Activated naive CD8-positive, alpha-beta T cell treated with anti-CD3 and anti-CD28 coated beads, Interleukin-2, amount 50 U/mL, for 24 hours (primary cell): ENCODE measurements at regions not wholly inside any gene's neighbourhood (a gene's known extent, or its start where the extent isn't known, plus 50 kb on each side); places are given as distances from the start of the nearest gene placed in this dataset.
"Not testable (repeated sequence)": the region's sequence is repeated elsewhere in the genome, so short reads cannot be mapped to it uniquely, and the experiment has no call there.

Source experiments
- ATAC-seq: fragments of 150-1000 bp; cut with Tn5 transposase; one replicate; pipeline ENCODE4 v1.10.0; 2021
- DNase-seq: peaks from one replicate; pipeline ENCODE4 v3.0.0; 2021
- H3K27ac Mint-ChIP-seq: one replicate; pipeline ENCODE4 v1.8.0; 2021; ENCODE audit warnings: mild to moderate bottlenecking, mixed read lengths
- H3K27me3 Mint-ChIP-seq: one replicate; pipeline ENCODE4 v1.8.0; 2021; ENCODE audit warnings: mixed read lengths
- H3K36me3 Mint-ChIP-seq: one replicate; pipeline ENCODE4 v1.8.0; 2021; ENCODE audit warnings: low read depth, mixed read lengths
- H3K4me1 Mint-ChIP-seq: one replicate; pipeline ENCODE4 v1.8.0; 2021; ENCODE audit warnings: mixed read lengths
- H3K4me3 Mint-ChIP-seq: one replicate; pipeline ENCODE4 v1.8.0; 2021; ENCODE audit warnings: mild to moderate bottlenecking, moderate library complexity, mixed read lengths
- H3K9me3 Mint-ChIP-seq: one replicate; pipeline ENCODE4 v1.8.0; 2021; ENCODE audit warnings: mixed read lengths

DNA sequence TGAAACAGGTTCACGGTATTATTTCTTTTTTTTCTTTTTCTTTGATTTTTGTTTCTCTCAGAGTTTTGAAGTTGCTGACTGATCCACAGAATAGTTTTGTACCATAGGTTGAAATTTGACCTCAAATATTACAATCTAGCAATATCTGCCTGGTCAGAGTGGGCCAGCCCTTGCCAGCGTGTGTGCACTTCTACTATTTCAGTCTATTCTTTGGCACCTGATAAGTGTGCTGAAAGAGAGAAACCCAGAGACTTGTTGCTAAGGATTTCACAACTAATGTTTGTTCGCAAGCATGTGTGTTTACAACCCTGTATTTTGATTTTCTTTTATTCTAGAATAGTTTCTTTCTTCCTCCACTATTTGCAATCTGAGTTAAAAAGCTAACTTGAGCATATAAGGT, 1125.2 kb upstream of the CNTN5 start:
- no peak for DNase-seq
- Mint-ChIP-seq H3K4me3 (no peak overlapping the region), H3K27ac (no peak overlapping the region), H3K36me3 (no peaks in the 10 kb centered on the region), H3K9me3 (peaks cover 10% of the 10 kb centered on the region), H3K27me3 (no peaks in the 10 kb centered on the region), H3K4me1 (no peaks in the 10 kb centered on the region)
- no peak for ATAC-seq

DNA sequence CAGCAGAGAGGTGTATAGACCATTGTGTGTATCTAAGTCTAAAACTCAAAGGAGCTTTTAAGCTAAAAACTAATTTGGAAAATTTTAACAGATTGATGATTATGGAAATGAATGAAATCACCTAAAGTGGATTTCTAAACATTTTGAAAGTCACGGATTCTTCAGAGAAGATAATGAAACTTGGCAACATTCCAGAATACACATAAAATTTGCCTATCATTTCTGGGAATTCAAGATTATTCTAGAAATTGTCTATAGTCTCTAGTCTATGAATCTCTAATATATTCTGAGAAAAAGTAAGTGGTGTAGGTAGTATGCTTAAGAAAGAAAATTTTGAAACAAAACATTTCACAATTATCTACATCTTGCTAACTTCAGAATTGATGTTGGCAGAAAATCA, 1117.9 kb upstream of the CNTN5 start:
- H3K27me3 Mint-ChIP-seq = no peaks in the 10 kb centered on the region
- DNase-seq = no peak
- H3K27ac Mint-ChIP-seq = no peak overlapping the region
- H3K4me1 Mint-ChIP-seq = no peaks in the 10 kb centered on the region
- H3K9me3 Mint-ChIP-seq = peaks cover 14% of the 10 kb centered on the region
- no peaks in the 10 kb centered on the region for H3K36me3 Mint-ChIP-seq
- ATAC-seq = no peak
- H3K4me3 Mint-ChIP-seq = no peak overlapping the region

DNA sequence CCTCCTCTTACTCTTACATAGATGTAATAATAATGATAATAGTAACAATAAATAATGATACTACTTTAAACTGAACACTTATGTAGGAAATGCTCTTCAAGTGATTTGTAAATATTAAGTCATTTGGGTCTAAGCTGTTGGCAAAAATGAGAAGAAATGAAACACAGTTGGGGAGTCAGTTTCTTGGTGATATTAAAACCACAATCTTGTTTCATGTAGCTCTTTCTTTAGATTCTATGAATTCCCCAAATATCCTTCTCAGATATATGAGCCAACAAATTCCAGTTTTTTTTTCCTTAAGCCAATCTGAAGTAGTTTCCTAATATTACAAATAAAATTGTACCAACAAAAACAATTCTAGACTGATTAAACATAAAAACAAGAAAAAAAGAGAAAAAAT, 1115.6 kb upstream of the CNTN5 start:
- H3K9me3 Mint-ChIP-seq = peaks cover 12% of the 10 kb centered on the region
- no peaks in the 10 kb centered on the region for H3K4me1 Mint-ChIP-seq
- DNase-seq (no peak), ATAC-seq (no peak)
- H3K36me3 Mint-ChIP-seq = no peaks in the 10 kb centered on the region
- H3K27ac Mint-ChIP-seq = no peak overlapping the region
- H3K27me3 Mint-ChIP-seq = no peaks in the 10 kb centered on the region
- H3K4me3 Mint-ChIP-seq = no peak overlapping the region

DNA sequence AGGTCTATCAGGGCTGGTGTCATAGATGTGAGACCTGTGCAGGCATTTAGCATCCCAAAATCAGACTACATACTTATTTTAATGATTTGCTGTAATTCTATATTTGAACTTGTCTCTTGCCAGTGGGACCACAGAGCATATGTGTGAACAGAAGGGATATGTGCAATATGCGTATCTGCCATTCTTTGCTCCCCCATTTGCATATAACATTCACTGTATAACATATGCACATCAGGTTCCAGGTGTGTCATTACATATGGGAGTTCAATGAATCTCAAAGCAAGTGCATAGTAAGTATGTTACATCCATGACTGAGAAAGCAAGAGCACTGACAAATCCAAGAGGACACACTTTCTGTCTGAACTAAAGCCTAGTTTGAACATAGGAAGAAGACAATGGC, 1115.1 kb upstream of the CNTN5 start:
- no peaks in the 10 kb centered on the region for H3K27me3 Mint-ChIP-seq
- peaks cover 12% of the 10 kb centered on the region for H3K9me3 Mint-ChIP-seq
- H3K36me3 Mint-ChIP-seq = no peaks in the 10 kb centered on the region
- ATAC-seq (no peak), DNase-seq (no peak)
- no peaks in the 10 kb centered on the region for H3K4me1 Mint-ChIP-seq
- H3K27ac Mint-ChIP-seq = no peak overlapping the region
- H3K4me3 Mint-ChIP-seq = no peak overlapping the region

DNA sequence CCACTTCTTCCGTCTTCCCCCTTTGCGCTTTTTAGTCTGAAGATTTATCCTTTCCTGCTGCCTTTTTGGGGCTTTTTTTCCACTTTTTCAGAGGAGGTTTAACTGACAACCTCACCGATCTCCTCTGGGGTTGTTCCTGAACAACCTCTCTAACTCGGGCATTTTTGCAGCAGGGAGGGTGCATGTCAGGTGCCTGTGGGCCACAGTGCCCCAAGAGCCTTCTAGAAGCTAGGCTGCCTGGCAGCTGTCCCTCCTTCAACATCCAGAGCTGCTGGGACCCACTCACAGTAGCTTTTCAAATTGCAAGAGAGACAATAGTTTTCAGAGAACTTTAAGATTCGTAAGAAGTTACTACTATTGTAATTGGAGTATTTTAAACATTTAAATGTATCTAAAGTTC, 1112.4 kb upstream of the CNTN5 start:
- no peak overlapping the region for H3K4me3 Mint-ChIP-seq
- no peaks in the 10 kb centered on the region for H3K27me3 Mint-ChIP-seq
- no peaks in the 10 kb centered on the region for H3K4me1 Mint-ChIP-seq
- no peaks in the 10 kb centered on the region for H3K36me3 Mint-ChIP-seq
- no peak overlapping the region for H3K27ac Mint-ChIP-seq
- DNase-seq = no peak
- H3K9me3 Mint-ChIP-seq = peaks cover 9% of the 10 kb centered on the region
- ATAC-seq = no peak

DNA sequence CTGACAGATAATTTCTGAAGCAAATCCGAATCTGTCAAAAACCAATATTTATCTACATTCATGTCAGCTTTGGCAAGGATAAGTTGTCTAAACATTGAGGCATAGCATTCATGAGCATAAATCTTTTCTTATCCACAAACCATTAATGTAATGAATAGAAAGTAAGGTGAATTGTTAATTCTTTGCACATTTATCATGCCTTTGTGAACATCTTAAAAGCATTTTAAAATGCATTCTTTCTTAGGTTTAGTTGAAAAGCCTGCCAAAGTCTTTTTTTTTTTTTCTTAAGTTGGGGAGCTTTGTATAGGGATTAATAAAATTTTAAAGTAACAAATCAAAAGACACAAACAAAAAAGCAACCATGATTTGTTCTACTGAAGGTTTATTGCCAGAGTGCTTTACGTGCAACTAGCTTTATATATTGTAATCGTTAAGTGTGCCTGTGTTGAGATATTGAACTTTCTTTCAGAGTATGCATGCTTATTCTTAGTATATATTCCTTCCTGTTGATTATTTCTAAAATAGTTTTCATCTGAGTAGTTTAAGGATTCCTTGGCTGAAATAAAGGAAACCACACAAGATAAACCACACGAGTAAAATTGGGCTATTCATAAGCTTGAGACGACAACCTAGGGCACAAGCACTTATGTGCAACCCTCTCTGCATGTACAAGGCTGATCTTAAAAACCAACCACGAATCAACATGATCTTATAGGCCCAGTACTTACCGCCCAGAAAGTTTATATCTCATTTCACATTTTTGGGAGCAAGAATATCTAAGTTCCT, 1110.9 kb upstream of the CNTN5 start:
- no peak for ATAC-seq
- Mint-ChIP-seq H3K4me1 (no peaks in the 10 kb centered on the region), H3K27me3 (no peaks in the 10 kb centered on the region), H3K9me3 (peaks cover 9% of the 10 kb centered on the region), H3K4me3 (no peak overlapping the region), H3K36me3 (no peaks in the 10 kb centered on the region), H3K27ac (no peak overlapping the region)
- DNase-seq = no peak

DNA sequence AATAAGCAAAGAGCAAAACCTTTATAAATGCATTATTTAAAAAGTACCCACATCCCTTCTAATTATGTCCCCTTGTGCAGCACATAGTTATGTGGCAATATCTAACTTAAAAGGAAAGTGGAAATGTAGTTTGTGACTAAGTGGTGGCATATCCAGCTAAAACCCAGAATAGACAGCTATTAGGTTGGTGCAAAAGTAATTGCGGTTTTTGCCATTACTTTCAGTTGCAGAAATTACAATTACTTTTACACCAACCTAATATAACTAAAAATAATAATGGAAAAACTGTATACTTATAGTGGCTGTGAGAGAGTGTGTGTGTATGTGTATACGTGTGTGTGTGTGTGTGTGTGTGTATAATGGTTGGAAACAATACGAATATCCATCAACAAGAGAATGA, 1108.1 kb upstream of the CNTN5 start:
- no peak for ATAC-seq
- Mint-ChIP-seq H3K27ac (no peak overlapping the region), H3K4me1 (no peaks in the 10 kb centered on the region), H3K9me3 (peaks cover 4% of the 10 kb centered on the region), H3K27me3 (no peaks in the 10 kb centered on the region), H3K36me3 (no peaks in the 10 kb centered on the region), H3K4me3 (no peak overlapping the region)
- DNase-seq = no peak

DNA sequence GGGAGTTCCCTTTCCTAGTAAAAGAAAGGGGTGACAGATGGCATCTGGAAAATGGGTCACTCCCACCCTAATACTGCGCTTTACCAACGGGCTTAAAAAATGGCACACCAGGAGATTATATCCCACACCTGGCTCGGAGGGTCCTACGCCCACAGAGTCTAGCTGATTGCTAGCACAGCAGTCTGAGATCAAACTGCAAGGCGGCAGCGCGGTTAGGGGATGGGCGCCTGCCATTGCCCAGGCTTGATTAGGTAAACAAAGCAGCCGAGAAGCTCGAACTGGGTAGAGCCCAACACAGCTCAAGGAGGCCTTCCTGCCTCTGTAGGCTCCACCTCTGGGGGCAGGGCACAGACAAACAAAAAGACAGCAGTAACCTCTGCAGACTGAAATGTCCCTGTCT, 1097.8 kb upstream of the CNTN5 start:
- H3K9me3 Mint-ChIP-seq = peaks cover 18% of the 10 kb centered on the region
- H3K4me3 Mint-ChIP-seq = not testable (repeated sequence)

DNA sequence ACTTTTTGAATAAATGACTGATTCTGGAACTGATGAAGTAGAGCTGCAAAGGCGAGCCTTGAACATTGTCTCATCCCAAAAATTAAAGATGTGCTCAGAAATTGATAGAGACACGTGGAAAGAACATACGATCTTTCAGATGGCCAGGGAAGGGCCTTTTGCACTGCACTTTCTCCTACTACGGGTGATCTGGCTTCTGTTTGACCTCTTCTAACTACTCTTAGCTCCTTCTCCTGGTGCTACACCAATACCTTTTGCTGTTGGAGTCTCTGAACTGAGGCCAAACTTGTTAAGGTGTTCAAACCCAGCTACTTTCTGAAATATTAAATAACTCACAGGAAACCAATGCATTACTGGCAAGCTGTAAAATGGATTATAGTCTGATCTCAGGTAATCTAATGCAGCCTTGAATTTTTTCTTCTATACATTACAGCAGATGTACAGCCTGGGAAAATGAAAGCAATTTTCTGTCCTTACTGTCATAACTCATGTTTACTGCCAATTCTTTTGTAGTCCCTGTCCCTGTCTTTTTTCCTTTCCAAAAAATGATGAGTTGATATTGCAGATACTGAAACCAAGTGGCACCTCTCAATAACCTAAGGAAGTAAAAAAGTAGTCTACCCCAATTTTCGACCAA, 1086.1 kb upstream of the CNTN5 start:
- H3K27me3 Mint-ChIP-seq = no peaks in the 10 kb centered on the region

More for the DNA sequence above, 1097.8 kb upstream of the CNTN5 start:
- not testable (repeated sequence) for H3K27ac Mint-ChIP-seq, H3K36me3 Mint-ChIP-seq, DNase-seq, H3K4me1 Mint-ChIP-seq, H3K27me3 Mint-ChIP-seq, ATAC-seq

DNA sequence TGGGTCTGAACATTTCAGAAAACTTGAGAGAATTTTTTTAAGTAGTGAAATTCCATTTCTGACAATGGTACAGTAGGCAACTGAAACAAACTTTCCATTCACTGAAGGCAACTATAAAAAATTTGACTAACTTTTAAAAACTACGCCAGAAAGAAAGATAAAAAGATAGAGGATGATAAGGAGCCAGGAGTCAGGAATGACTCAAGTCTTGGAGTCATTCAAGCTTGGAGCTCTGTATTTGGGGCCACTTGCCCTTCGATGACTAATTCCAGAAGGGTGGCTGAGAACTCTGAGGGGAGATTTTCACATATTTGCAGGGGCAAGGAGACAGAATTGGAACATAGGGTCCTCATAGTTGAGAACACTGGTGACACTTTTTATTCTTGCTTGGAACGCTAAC, 1083.2 kb upstream of the CNTN5 start:
- Mint-ChIP-seq H3K4me3 (no peak overlapping the region), H3K27ac (no peak overlapping the region), H3K9me3 (peaks cover 4% of the 10 kb centered on the region), H3K27me3 (no peaks in the 10 kb centered on the region), H3K4me1 (no peaks in the 10 kb centered on the region), H3K36me3 (no peaks in the 10 kb centered on the region)
- no peak for DNase-seq
- ATAC-seq = no peak

More for the DNA sequence above, 1086.1 kb upstream of the CNTN5 start:
- Mint-ChIP-seq H3K4me1 (no peaks in the 10 kb centered on the region), H3K9me3 (no peaks in the 10 kb centered on the region), H3K27ac (no peak overlapping the region), H3K36me3 (no peaks in the 10 kb centered on the region), H3K4me3 (no peak overlapping the region)
- no peak for DNase-seq
- no peak for ATAC-seq

DNA sequence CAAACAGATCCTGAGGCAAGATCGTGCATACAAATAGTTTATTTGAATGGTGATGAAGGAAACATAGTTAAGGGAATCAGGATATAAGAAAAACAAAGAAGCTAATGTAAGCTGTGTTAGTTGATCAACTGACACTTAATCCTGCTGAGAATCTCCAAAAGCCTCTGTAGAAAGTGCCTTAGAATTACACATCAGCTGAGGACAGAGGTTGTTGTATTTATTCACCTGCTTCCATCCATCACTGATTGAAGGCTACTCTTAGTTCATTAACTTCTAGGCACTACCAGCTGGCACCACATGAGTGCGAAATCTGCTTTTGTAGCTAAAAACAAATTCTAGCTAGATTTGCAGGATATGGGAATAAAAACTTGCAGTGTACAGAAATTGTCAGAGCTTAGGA, 1082.0 kb upstream of the CNTN5 start:
- Mint-ChIP-seq H3K36me3 (no peaks in the 10 kb centered on the region), H3K4me3 (no peak overlapping the region), H3K4me1 (no peaks in the 10 kb centered on the region), H3K27me3 (no peaks in the 10 kb centered on the region), H3K9me3 (peaks cover 4% of the 10 kb centered on the region), H3K27ac (no peak overlapping the region)
- DNase-seq (no peak), ATAC-seq (no peak)

DNA sequence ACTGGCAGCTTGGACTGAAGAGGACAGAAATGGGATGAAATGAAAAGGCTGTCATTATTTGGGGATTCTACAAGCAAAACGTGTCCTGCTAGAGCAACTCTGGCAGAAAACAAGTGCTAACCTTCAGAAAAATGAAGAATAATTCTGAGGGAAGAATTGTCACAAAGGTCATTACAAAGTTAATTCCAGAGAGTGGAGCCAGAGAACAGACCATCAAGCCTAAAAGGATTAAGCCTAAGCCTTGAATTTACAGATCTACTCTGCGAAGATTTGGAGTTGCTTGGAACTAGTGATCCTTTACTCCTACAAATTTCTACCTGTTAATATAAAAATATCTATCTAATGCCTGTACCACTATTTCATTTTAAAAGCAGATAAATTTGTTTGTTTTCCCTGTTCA, 1077.3 kb upstream of the CNTN5 start:
- no peak overlapping the region for H3K27ac Mint-ChIP-seq
- H3K4me1 Mint-ChIP-seq = no peaks in the 10 kb centered on the region
- H3K4me3 Mint-ChIP-seq = no peak overlapping the region
- no peak for ATAC-seq
- no peaks in the 10 kb centered on the region for H3K36me3 Mint-ChIP-seq
- peaks cover 4% of the 10 kb centered on the region for H3K9me3 Mint-ChIP-seq
- no peak for DNase-seq
- no peaks in the 10 kb centered on the region for H3K27me3 Mint-ChIP-seq

DNA sequence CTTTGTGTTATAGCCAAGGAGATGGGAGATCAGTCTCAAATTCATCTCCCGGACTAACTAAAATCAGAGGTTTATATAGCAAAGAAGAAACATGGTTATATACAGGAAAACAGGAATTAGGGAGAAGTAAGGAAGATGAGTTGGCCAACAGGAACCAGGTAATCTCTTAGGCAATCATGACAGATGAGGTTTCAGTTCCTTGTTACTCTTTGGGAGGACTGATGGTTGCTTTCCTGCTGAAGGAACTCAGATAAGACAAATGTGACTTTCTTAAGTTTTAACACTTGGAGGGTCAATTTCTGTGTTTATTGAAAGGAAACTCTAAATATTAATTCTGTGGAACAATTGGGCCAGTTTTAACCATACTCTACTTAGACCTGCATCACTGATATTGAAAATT, 1072.0 kb upstream of the CNTN5 start:
- DNase-seq (no peak), ATAC-seq (no peak)
- Mint-ChIP-seq H3K36me3 (no peaks in the 10 kb centered on the region), H3K4me1 (no peaks in the 10 kb centered on the region), H3K27ac (no peak overlapping the region), H3K9me3 (peaks cover 17% of the 10 kb centered on the region), H3K27me3 (no peaks in the 10 kb centered on the region), H3K4me3 (no peak overlapping the region)

DNA sequence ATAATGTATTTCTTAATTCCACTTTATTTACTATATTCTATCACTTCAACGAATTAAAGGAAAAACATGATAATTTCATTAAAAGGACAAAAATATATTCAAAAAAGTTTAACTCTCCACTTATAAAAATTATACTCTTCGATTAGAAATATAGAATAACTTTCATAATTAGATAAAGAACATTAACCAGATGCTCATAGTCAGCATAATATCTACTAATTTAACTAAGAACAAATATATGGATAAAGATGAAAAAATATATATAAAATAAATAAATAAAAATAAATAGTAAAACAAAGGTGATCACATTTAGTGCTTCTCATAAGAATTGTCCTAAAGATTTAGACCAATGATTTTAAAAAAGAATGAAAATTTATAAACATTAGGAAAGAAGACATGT, 1065.2 kb upstream of the CNTN5 start:
- Mint-ChIP-seq H3K4me1 (no peaks in the 10 kb centered on the region), H3K36me3 (no peaks in the 10 kb centered on the region), H3K27me3 (no peaks in the 10 kb centered on the region), H3K4me3 (no peak overlapping the region), H3K27ac (no peak overlapping the region), H3K9me3 (peaks cover 3% of the 10 kb centered on the region)
- ATAC-seq = no peak
- DNase-seq = no peak

DNA sequence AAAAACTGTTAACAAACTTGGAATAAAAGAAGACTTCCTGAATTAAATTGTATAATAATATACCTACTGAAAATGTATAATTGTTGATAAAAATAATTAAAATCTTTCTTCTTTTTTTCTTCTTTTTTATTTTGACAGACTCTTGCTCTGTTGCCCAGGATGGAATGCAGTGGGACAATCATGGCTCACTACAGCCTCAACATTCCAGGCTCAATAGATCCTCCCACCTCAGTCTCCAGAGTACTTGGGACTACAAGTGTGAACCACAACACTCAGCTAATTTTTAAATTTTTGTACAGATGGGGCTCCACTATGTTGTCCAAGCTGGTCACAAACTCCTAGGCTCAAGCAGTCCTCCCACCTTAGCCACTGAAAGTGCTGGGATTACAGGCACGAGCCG, 1063.8 kb upstream of the CNTN5 start:
- Mint-ChIP-seq H3K27ac (no peak overlapping the region), H3K9me3 (peaks cover 6% of the 10 kb centered on the region), H3K27me3 (no peaks in the 10 kb centered on the region), H3K36me3 (no peaks in the 10 kb centered on the region), H3K4me3 (no peak overlapping the region), H3K4me1 (no peaks in the 10 kb centered on the region)
- no peak for ATAC-seq
- no peak for DNase-seq
